Spleen (tissue), 7 donors: ENCODE measurements at regions not wholly inside any gene's neighbourhood (a gene's known extent, or its start where the extent isn't known, plus 50 kb on each side); places are given as distances from the start of the nearest gene placed in this dataset.

Source experiments
- CTCF ChIP-seq, 11 experiments: fragments of 200-600 bp in 7 of 11; fragments of 450-650 bp in 4 of 11; sonication (generic) in 4 of 11; IDR thresholded peaks in 8 of 11; conservative IDR thresholded peaks in 3 of 11; 1 replicate in 7 of 11; 2 replicates in 4 of 11; pipeline versions ENCODE4 v1.4.0 to v1.8.0; 2016 to 2021; ENCODE audit warnings: antibody characterized with exemption in 11 of 11, inconsistent platforms in 4 of 11, mild to moderate bottlenecking in 1 of 11
- POLR2AphosphoS5 ChIP-seq, 3 donors: sonication (generic); formaldehyde crosslinking; IDR thresholded peaks; one replicate each; pipeline ENCODE4 v1.5.1; 2017; ENCODE audit warnings: antibody characterized with exemption in 3 of 3
- donor health status: DM: no; HTN: no; CAD: no; lungs with moderate emphysema.
- donor health status: DM: no; HTN: no; CAD: no.
- donor health status: DM: no; HTN: no; CAD: no.

GRCh38 chr4:119739796-119740195 is 111.2 kb upstream of the PDE5A start:
- TF ChIP-seq CTCF (IDR thresholded peaks at IDR 0.05 in 8 of 11, conservative IDR thresholded peaks at IDR 0.05 in 3 of 11) (no peak), POLR2AphosphoS5 (IDR thresholded peaks at IDR 0.05) (no peak)
